ENCODE measurements at regions not wholly inside any gene's neighbourhood (a gene's known extent, or its start where the extent isn't known, plus 50 kb on each side); places are given as distances from the start of the nearest gene placed in this dataset.
"Not testable (repeated sequence)": the region's sequence is repeated elsewhere in the genome, so short reads cannot be mapped to it uniquely, and the experiment has no call there.

DNA sequence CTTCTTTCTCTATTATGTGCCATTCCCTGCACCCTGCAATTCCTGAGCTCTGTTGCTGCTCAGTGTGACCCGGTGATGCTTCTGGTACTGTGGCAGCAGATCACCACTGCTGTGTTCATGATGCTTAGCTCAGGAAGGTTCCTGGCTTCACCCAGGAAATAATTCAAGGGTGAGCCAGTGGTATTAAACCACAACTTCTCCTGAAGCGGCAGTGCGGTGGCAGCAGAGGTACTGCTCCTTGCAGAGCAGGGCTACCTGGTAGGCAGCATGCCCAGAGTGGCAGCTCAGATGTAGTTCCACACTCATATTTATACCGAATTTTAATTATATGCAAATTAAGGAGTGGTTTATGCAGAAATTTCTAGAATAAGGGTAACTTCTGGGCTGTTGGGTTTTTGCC, 213.8 kb upstream of the ZNF608 start:
- no peak for TF ChIP-seq CTCF (IDR thresholded peaks at IDR 0.05; ENCODE audit: low read depth, low read length)
- Histone ChIP-seq H3K27ac (no peak overlapping the region), H3K36me3 (no peaks in the 10 kb centered on the region), H3K27me3 (ENCODE audit: insufficient read depth, low read depth, severe bottlenecking) (no peaks in the 10 kb centered on the region), H3K4me3 (ENCODE audit: low read depth, low read length) (no peak overlapping the region), H3K9me3 (ENCODE audit: severe bottlenecking) (no peaks in the 10 kb centered on the region)
- no peak for DNase-seq

- Histone ChIP-seq H3K36me3 (no peaks in the 10 kb centered on the region), H3K27ac (no peak overlapping the region), H3K4me3 (ENCODE audit: low read depth, low read length) (no peak overlapping the region), H3K27me3 (ENCODE audit: insufficient read depth, low read depth, severe bottlenecking) (no peaks in the 10 kb centered on the region), H3K9me3 (ENCODE audit: severe bottlenecking) (no peaks in the 10 kb centered on the region)
- TF ChIP-seq CTCF (IDR thresholded peaks at IDR 0.05; ENCODE audit: low read depth, low read length), result no peak
- no peak for DNase-seq
These were observed 215.1 kb upstream of the ZNF608 start for GRCh38 chr5:124961521-124961920.

- no peak for TF ChIP-seq CTCF (IDR thresholded peaks at IDR 0.05; ENCODE audit: low read depth, low read length)
- H3K27ac ChIP-seq, result no peak overlapping the region
- no peaks in the 10 kb centered on the region for H3K9me3 ChIP-seq (ENCODE audit: severe bottlenecking)
- no peaks in the 10 kb centered on the region for H3K27me3 ChIP-seq (ENCODE audit: insufficient read depth, low read depth, severe bottlenecking)
- DNase-seq, result no peak
- no peaks in the 10 kb centered on the region for H3K36me3 ChIP-seq
- H3K4me3 ChIP-seq (ENCODE audit: low read depth, low read length), result no peak overlapping the region
These were observed 215.7 kb upstream of the ZNF608 start for GRCh38 chr5:124962111-124962510.

- no peaks in the 10 kb centered on the region for H3K36me3 ChIP-seq
- no peaks in the 10 kb centered on the region for H3K27me3 ChIP-seq (ENCODE audit: insufficient read depth, low read depth, severe bottlenecking)
- H3K4me3 ChIP-seq (ENCODE audit: low read depth, low read length), result no peak overlapping the region
- H3K9me3 ChIP-seq (ENCODE audit: severe bottlenecking), result no peaks in the 10 kb centered on the region
- no peak for TF ChIP-seq CTCF (IDR thresholded peaks at IDR 0.05; ENCODE audit: low read depth, low read length)
- H3K27ac ChIP-seq, result no peak overlapping the region
- DNase-seq, result no peak
These were observed 216.3 kb upstream of the ZNF608 start for GRCh38 chr5:124962735-124963134.

DNA sequence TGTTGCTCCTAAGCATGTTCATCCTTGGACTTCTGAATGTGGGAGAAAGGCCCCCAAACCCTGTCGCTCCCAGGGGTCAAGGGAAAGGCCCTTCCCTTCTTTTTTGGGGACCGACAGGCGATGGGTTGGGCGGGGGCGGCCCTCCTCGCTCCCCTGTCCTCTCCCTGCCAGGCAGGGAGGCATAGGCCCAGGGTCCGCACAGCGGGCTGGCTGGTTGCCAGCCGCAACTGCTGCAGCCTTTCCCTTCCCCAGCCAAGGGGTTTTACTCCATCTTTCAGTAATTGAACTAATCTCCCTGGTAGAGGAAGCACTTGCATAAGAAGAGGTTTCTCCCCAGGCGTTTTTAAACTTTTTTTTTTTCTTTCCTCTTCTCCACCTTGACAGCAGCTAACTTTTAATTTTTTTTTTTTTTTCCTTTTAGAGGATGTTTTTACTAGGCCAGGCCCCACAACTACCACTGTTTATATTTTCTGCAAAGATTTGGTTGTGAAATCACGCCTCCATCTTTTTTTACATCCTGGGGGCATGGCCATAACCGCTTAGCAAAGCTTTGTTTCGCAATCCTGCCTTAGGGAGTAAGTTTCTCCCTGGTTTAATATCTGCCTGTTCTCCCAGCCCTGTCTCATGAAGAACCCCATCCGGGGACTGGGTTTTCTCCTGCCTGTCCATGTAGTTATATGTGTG, 216.9 kb upstream of the ZNF608 start:
- DNase-seq, result no peak
- Histone ChIP-seq H3K36me3 (no peaks in the 10 kb centered on the region), H3K27ac (no peak overlapping the region), H3K4me3 (ENCODE audit: low read depth, low read length) (no peak overlapping the region), H3K9me3 (ENCODE audit: severe bottlenecking) (no peaks in the 10 kb centered on the region), H3K27me3 (ENCODE audit: insufficient read depth, low read depth, severe bottlenecking) (no peaks in the 10 kb centered on the region)
- no peak for TF ChIP-seq CTCF (IDR thresholded peaks at IDR 0.05; ENCODE audit: low read depth, low read length)

DNA sequence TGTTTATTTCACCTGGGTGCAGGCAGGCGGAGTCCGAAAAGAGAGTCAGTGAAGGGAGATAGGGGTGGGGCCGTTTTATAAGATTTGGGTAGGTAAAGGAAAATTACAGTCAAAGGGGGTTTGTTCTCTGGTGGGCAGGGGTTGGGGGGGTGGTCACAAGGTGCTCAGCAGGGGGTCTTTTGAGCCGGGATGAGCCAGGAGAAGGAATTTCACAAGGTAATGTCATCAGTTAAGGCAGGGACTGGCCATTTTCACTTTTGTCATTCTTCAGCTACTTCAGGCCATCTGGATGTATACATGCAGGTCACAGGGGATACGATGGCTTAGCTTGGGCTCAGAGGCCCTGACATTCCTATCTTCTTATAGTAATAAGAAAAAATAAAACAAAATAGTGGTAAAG, 220.3 kb upstream of the ZNF608 start:
- not testable (repeated sequence) for H3K27ac ChIP-seq; DNase-seq; H3K9me3 ChIP-seq (ENCODE audit: severe bottlenecking); H3K36me3 ChIP-seq; H3K27me3 ChIP-seq (ENCODE audit: insufficient read depth, low read depth, severe bottlenecking); H3K4me3 ChIP-seq (ENCODE audit: low read depth, low read length)

- not testable (repeated sequence) for H3K36me3 ChIP-seq; H3K27me3 ChIP-seq (ENCODE audit: insufficient read depth, low read depth, severe bottlenecking); H3K27ac ChIP-seq; DNase-seq; H3K4me3 ChIP-seq (ENCODE audit: low read depth, low read length); H3K9me3 ChIP-seq (ENCODE audit: severe bottlenecking)
These were observed 223.9 kb upstream of the ZNF608 start for GRCh38 chr5:124970381-124970780.

Data from WERI-Rb-1 (cell line).